ENCODE measurements at regions not wholly inside any gene's neighbourhood (a gene's known extent, or its start where the extent isn't known, plus 50 kb on each side); places are given as distances from the start of the nearest gene placed in this dataset.

DNA sequence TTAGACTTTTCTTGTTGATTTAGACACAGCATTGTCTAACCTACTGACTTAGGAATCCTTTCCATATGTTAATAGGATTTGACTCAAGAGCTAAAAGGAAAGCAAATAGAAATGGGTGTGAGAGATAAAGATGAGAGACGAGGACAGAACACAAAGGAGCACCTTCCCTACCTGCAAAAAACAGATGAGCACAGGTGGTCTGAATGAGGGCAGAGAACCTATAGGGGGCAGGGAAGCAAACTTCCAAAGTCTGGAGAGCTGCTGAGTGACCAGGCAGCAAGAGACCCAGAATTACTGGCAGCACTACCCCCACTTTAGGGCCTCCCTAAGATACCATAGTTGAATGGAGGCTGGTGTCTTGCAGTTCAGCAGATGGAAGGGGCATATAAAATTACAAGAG is 98.1 kb upstream of the CTNNB1 start:
- TF ChIP-seq, protein P1, sequence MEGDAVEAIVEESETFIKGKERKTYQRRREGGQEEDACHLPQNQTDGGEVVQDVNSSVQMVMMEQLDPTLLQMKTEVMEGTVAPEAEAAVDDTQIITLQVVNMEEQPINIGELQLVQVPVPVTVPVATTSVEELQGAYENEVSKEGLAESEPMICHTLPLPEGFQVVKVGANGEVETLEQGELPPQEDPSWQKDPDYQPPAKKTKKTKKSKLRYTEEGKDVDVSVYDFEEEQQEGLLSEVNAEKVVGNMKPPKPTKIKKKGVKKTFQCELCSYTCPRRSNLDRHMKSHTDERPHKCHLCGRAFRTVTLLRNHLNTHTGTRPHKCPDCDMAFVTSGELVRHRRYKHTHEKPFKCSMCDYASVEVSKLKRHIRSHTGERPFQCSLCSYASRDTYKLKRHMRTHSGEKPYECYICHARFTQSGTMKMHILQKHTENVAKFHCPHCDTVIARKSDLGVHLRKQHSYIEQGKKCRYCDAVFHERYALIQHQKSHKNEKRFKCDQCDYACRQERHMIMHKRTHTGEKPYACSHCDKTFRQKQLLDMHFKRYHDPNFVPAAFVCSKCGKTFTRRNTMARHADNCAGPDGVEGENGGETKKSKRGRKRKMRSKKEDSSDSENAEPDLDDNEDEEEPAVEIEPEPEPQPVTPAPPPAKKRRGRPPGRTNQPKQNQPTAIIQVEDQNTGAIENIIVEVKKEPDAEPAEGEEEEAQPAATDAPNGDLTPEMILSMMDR (IDR thresholded peaks at IDR 0.05) = no peak
- TF ChIP-seq POLR2AphosphoS5 (IDR thresholded peaks at IDR 0.05) (no peak), EP300 (IDR thresholded peaks at IDR 0.05) (no peak), POLR2A (IDR thresholded peaks at IDR 0.05; ENCODE audit: low read depth) (no peak)
